ENCODE measurements at regions not wholly inside any gene's neighbourhood (a gene's known extent, or its start where the extent isn't known, plus 50 kb on each side); places are given as distances from the start of the nearest gene placed in this dataset.

DNA sequence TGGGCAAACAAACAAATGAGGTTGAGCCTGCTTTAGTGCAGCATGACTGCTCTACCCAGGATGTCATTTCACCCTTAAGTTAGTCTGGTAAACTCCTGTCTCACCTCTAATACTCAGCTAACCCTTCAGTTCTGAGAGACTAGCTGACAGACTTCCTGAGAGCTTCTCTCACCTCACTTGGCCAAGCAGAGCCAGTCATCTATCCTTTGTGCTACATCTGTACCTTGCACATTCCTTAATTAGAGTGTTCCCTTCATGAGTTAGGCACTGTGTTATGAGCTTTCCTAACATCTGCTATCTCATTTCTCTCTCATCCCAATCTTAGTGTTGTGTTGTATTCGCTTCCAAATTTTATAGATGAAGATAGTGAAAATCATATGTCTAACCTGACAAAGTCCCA is 220.1 kb upstream of the PIK3C3 start:
- no peaks in the 10 kb centered on the region for H3K36me3 ChIP-seq
- 69 to 84% (median 78%) methylated on average over 1 of the region's 1 CpG for WGBS, 3 donors
- no peak overlapping the region for H3K27ac ChIP-seq
- no peak for DNase-seq
- no peaks in the 10 kb centered on the region for H3K27me3 ChIP-seq
- TF ChIP-seq POLR2A (IDR thresholded peaks at IDR 0.05), result no peak
- TF ChIP-seq, protein P1, sequence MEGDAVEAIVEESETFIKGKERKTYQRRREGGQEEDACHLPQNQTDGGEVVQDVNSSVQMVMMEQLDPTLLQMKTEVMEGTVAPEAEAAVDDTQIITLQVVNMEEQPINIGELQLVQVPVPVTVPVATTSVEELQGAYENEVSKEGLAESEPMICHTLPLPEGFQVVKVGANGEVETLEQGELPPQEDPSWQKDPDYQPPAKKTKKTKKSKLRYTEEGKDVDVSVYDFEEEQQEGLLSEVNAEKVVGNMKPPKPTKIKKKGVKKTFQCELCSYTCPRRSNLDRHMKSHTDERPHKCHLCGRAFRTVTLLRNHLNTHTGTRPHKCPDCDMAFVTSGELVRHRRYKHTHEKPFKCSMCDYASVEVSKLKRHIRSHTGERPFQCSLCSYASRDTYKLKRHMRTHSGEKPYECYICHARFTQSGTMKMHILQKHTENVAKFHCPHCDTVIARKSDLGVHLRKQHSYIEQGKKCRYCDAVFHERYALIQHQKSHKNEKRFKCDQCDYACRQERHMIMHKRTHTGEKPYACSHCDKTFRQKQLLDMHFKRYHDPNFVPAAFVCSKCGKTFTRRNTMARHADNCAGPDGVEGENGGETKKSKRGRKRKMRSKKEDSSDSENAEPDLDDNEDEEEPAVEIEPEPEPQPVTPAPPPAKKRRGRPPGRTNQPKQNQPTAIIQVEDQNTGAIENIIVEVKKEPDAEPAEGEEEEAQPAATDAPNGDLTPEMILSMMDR (IDR thresholded peaks at IDR 0.05), result no peak
- TF ChIP-seq EP300 (IDR thresholded peaks at IDR 0.05), result no peak
- H3K4me3 ChIP-seq, result no peak overlapping the region
- no peaks in the 10 kb centered on the region for H3K4me1 ChIP-seq (ENCODE audit: insufficient read depth)
- no peaks in the 10 kb centered on the region for H3K9me3 ChIP-seq
- intact Hi-C loops (cut with DNase I), result loop anchor here in 1 of 4 donors (5.0 kb wide), 1 partner anchor 463 kb away; no protein-coding TSS in a partner anchor

DNA sequence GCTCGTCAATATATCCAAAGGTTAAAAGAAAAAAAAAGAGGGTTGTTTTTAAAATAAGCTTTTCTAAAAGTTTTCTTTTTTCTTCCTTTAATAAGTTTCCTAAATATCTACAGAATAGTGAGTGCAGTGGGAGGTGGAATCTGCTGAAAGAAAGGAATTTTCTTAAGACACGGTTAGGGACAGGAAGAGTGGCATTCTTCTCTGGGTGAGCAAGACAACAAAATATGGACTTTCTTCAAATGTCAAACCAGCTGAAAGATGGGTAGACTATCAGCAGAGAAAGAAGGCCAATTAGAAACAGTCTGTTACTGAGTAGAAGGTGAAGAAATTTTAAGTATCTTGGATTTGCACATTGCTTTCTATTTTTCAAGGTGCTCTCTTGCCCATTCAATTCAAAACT is 222.7 kb upstream of the PIK3C3 start:
- no peak overlapping the region for H3K4me3 ChIP-seq
- no peaks in the 10 kb centered on the region for H3K9me3 ChIP-seq
- no peak overlapping the region for H3K27ac ChIP-seq
- no peak for TF ChIP-seq POLR2A (IDR thresholded peaks at IDR 0.05)
- WGBS, 3 donors, result 56 to 79% (median 60%) methylated on average over 2 of the region's 2 CpGs
- H3K27me3 ChIP-seq, result no peaks in the 10 kb centered on the region
- no peak for DNase-seq
- H3K36me3 ChIP-seq, result no peaks in the 10 kb centered on the region
- no peaks in the 10 kb centered on the region for H3K4me1 ChIP-seq (ENCODE audit: insufficient read depth)
- intact Hi-C loops (cut with DNase I), result loop anchor here in 1 of 4 donors (5.0 kb wide), 1 partner anchor 460 kb away; no protein-coding TSS in a partner anchor

- 45 to 69% (median 61%) methylated on average over 1 of the region's 1 CpG for WGBS, 3 donors
- Histone ChIP-seq H3K9me3 (no peaks in the 10 kb centered on the region), H3K4me3 (no peak overlapping the region), H3K4me1 (ENCODE audit: insufficient read depth) (no peaks in the 10 kb centered on the region), H3K27ac (no peak overlapping the region), H3K27me3 (no peaks in the 10 kb centered on the region), H3K36me3 (no peaks in the 10 kb centered on the region)
- intact Hi-C loops (cut with DNase I), result loop anchor here in 1 of 4 donors (5.0 kb wide), 1 partner anchor 460 kb away; no protein-coding TSS in a partner anchor
- no peak for DNase-seq
- TF ChIP-seq POLR2A (IDR thresholded peaks at IDR 0.05) (no peak), EP300 (IDR thresholded peaks at IDR 0.05) (no peak)
- TF ChIP-seq, protein P1 (IDR thresholded peaks at IDR 0.05), result no peak
Observed at GRCh38 chr18:41731884-41732283, 223.2 kb upstream of the PIK3C3 start.

- no peak for TF ChIP-seq EP300 (IDR thresholded peaks at IDR 0.05)
- TF ChIP-seq, protein P1 (IDR thresholded peaks at IDR 0.05), result no peak
- no peak for TF ChIP-seq POLR2A (IDR thresholded peaks at IDR 0.05)
- H3K9me3 ChIP-seq, result no peaks in the 10 kb centered on the region
- intact Hi-C loops (cut with DNase I), result no loop called here
- no peaks in the 10 kb centered on the region for H3K36me3 ChIP-seq
- DNase-seq, result no peak
- 84 to 87% (median 84%) methylated on average over 6 of the region's 6 CpGs for WGBS, 3 donors
- no peaks in the 10 kb centered on the region for H3K27me3 ChIP-seq
- H3K27ac ChIP-seq, result no peak overlapping the region
- H3K4me3 ChIP-seq, result no peak overlapping the region
- no peaks in the 10 kb centered on the region for H3K4me1 ChIP-seq (ENCODE audit: insufficient read depth)
Observed at GRCh38 chr18:41724195-41724594, 230.8 kb upstream of the PIK3C3 start.

DNA sequence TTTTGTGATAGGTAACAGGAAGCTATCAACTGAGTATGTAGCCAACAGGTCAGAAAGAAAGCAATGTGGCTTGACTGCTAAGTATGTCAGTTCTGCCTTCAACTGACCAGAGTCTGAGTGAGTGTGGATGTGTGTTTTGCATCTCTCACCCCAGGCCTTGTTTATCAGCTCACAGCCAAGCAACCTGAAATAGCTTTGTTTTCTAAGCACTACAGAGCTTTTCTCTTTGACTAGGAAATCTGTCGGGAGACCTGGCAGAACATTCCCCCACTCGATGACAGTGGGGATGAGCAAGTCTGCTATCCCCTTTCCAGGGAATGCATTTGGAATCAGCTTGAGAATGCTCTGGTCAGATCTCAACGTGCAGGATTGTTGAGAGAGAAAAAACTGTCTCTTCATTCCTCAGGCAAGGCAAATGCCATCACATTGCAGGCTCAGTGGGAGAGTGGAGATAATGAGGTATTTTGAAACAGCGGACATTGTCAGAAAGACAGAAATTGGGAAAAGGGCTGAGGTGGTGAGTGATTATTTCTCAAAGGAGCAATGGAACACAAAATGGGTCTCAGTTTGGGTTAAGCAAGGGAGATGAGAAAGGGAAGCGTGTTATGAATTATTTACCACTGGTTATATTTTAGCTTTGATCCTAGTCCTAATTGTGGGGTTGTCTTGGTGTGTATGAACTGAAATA is 233.8 kb upstream of the PIK3C3 start:
- TF ChIP-seq EP300 (IDR thresholded peaks at IDR 0.05) (no peak), POLR2A (IDR thresholded peaks at IDR 0.05) (no peak)
- TF ChIP-seq, protein P1 (IDR thresholded peaks at IDR 0.05), result no peak
- Histone ChIP-seq H3K4me3 (no peak overlapping the region), H3K27ac (no peak overlapping the region), H3K4me1 (ENCODE audit: insufficient read depth) (no peaks in the 10 kb centered on the region), H3K27me3 (no peaks in the 10 kb centered on the region), H3K9me3 (no peaks in the 10 kb centered on the region), H3K36me3 (no peaks in the 10 kb centered on the region)
- intact Hi-C loops (cut with DNase I), result no loop called here
- 37 to 48% (median 38%) methylated on average over 5 of the region's 5 CpGs for WGBS, 3 donors
- no peak for DNase-seq

All from ovary (tissue), 7 donors.